ENCODE measurements at regions not wholly inside any gene's neighbourhood (a gene's known extent, or its start where the extent isn't known, plus 50 kb on each side); places are given as distances from the start of the nearest gene placed in this dataset.

DNA sequence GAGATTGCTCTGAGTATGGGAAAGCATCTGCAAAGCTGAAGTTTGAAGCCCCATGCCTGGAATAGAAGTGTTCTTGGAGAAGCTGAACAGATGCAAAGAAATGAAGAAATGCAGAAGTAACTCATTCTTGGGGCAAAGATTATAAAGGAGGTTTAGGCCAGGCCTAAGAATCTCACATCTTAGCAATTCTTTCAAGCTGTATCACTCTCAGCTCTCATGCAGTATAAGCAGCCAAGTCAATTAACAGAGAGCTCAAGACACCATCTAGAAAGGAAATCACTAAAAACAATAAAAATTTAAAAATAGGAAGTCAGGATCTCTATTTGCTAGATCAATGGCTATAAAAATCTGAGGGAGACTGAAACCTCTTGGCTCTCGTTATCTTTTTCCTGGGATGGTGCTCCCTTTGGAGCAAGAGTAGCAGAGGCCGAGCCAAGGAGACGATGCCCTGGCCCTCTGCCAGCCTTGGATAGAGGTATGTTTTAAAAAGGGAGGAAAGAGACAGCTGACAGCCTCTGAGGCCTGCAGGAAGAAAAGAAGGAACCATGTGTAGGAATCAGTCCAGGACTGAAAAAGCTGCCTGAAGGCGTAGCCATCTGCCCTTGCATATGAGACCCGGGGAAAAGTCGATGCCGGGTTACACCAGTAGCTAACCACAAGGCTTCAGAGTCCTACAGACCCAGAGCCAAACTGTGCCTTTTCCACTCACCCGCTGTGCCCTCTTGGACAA lies 229.8 kb downstream of the BLID start:
- Histone ChIP-seq H3K4me3 (ENCODE audit: low read depth, low read length) (no peak overlapping the region), H3K27ac (ENCODE audit: low read depth, low read length) (no peak overlapping the region), H3K27me3 (ENCODE audit: control insufficient read depth, insufficient read depth, low read length) (no peaks in the 10 kb centered on the region), H3K9me3 (ENCODE audit: control insufficient read depth, insufficient read depth, low read length) (no peaks in the 10 kb centered on the region)
- POLR2A ChIA-PET = no interaction called here
- TF ChIP-seq, protein P1, sequence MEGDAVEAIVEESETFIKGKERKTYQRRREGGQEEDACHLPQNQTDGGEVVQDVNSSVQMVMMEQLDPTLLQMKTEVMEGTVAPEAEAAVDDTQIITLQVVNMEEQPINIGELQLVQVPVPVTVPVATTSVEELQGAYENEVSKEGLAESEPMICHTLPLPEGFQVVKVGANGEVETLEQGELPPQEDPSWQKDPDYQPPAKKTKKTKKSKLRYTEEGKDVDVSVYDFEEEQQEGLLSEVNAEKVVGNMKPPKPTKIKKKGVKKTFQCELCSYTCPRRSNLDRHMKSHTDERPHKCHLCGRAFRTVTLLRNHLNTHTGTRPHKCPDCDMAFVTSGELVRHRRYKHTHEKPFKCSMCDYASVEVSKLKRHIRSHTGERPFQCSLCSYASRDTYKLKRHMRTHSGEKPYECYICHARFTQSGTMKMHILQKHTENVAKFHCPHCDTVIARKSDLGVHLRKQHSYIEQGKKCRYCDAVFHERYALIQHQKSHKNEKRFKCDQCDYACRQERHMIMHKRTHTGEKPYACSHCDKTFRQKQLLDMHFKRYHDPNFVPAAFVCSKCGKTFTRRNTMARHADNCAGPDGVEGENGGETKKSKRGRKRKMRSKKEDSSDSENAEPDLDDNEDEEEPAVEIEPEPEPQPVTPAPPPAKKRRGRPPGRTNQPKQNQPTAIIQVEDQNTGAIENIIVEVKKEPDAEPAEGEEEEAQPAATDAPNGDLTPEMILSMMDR (IDR thresholded peaks at IDR 0.05; ENCODE audit: low read depth, low read length) = no peak
- CTCF ChIA-PET = interaction anchor here (0.5 to 0.6 kb wide), 2 partner anchors 8 to 16 kb away, joined by 3 read pairs; no protein-coding TSS in a partner anchor
- DNase-seq (ENCODE audit: low read depth, low spot score) = no peak

DNA sequence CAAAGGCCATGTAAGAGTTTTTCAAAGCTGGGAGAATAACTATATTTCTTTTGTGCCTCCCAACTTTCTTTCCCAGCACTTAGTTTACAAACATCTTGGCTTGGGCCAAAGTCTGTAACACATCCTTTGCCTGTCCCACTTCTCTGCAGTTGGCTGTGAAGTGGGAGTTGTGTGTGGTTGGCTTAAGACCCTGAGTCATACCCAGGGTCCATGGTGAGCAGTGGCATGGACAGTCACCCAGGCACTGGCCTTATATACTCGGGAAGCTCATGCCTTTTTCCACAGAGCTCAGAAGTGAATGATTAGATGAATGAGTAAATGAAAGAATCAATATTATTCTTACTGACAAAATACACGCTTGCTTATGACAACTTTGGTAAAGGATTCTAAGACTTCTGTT lies 231.4 kb downstream of the BLID start:
- CTCF ChIA-PET = interaction anchor here (1.4 kb wide), 1 partner anchor 230 kb away, joined by 5 read pairs; no protein-coding TSS in a partner anchor
- TF ChIP-seq, protein P1 (IDR thresholded peaks at IDR 0.05; ENCODE audit: low read depth, low read length) = no peak
- Histone ChIP-seq H3K27ac (ENCODE audit: low read depth, low read length) (no peak overlapping the region), H3K4me3 (ENCODE audit: low read depth, low read length) (no peak overlapping the region), H3K27me3 (ENCODE audit: control insufficient read depth, insufficient read depth, low read length) (no peaks in the 10 kb centered on the region), H3K9me3 (ENCODE audit: control insufficient read depth, insufficient read depth, low read length) (no peaks in the 10 kb centered on the region)
- POLR2A ChIA-PET = no interaction called here
- DNase-seq (ENCODE audit: low read depth, low spot score) = no peak

DNA sequence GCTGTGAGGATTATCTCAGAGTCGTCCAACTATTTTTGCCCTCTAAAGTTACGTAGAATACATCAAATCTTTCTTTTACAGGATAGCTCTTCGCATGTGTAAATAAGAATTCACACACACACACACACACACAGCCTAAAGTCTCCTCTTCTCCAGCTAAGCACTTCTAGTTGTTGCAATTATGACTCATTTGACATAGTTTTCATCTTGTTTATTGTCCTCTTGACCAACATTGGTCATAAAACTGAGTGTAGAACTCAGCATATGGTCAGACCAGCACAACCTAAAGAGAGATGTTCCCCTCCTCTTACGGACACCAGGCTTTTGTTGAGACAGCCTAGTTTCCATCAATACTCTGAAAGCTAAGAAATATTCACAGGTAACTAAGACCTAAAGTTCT lies 234.2 kb downstream of the BLID start:
- TF ChIP-seq, protein P1 (IDR thresholded peaks at IDR 0.05; ENCODE audit: low read depth, low read length) = no peak
- POLR2A ChIA-PET = interaction anchor here (0.6 to 1.2 kb wide), 3 partner anchors 9 to 78 kb away, joined by 3 read pairs; no protein-coding TSS in a partner anchor
- H3K4me3 ChIP-seq (ENCODE audit: low read depth, low read length) = no peak overlapping the region
- DNase-seq (ENCODE audit: low read depth, low spot score) = peak; percentile 46
- H3K27ac ChIP-seq (ENCODE audit: low read depth, low read length) = no peak overlapping the region
- H3K9me3 ChIP-seq (ENCODE audit: control insufficient read depth, insufficient read depth, low read length) = no peaks in the 10 kb centered on the region
- H3K27me3 ChIP-seq (ENCODE audit: control insufficient read depth, insufficient read depth, low read length) = no peaks in the 10 kb centered on the region
- CTCF ChIA-PET = no interaction called here

DNA sequence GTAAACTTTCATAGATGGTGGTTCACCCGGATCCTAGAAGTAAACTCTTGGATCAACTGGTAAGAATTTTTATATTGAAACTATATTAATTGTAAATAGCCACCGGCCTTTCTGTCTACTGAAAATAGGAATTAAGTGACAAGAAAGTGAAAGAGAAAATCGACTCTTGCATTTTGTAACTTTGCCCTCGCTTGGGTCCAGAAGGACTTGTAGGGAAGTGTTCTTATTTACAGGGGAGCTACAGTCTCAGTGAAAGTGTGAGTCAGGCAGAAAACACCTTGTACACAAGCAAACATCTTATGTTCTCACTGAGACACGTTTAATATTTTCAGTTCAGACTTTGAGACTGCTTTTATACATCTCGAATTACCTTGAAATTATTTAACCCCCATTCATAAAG lies 238.9 kb downstream of the BLID start:
- ChIA-PET POLR2A (no interaction called here), CTCF (no interaction called here)
- Histone ChIP-seq H3K4me3 (ENCODE audit: low read depth, low read length) (no peak overlapping the region), H3K27ac (ENCODE audit: low read depth, low read length) (no peak overlapping the region), H3K27me3 (ENCODE audit: control insufficient read depth, insufficient read depth, low read length) (no peaks in the 10 kb centered on the region), H3K9me3 (ENCODE audit: control insufficient read depth, insufficient read depth, low read length) (no peaks in the 10 kb centered on the region)
- no peak for DNase-seq (ENCODE audit: low read depth, low spot score)
- TF ChIP-seq, protein P1 (IDR thresholded peaks at IDR 0.05; ENCODE audit: low read depth, low read length) = no peak

DNA sequence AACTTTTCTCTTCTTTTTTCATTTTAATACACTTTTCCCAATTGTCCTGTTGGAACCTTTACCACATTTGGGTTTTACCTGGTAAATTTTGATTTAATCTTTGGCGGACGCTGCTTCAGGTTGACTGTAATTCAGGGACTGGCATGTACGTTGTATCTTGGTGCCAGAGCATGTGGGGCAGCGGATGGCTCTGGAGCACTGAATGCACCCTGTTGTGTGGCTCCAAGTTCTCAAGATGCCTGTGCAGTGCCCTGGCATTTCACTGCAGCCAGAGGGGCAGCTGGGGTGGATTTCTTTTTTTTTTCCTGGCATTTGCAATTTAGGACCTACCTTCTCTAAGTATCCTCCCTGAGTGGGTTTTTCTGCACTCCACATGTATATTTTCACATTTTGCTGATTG lies 242.2 kb downstream of the BLID start:
- Histone ChIP-seq H3K27ac (ENCODE audit: low read depth, low read length) (no peak overlapping the region), H3K9me3 (ENCODE audit: control insufficient read depth, insufficient read depth, low read length) (no peaks in the 10 kb centered on the region), H3K27me3 (ENCODE audit: control insufficient read depth, insufficient read depth, low read length) (no peaks in the 10 kb centered on the region), H3K4me3 (ENCODE audit: low read depth, low read length) (no peak overlapping the region)
- TF ChIP-seq, protein P1 (IDR thresholded peaks at IDR 0.05; ENCODE audit: low read depth, low read length) = no peak
- ChIA-PET POLR2A (no interaction called here), CTCF (no interaction called here)
- DNase-seq (ENCODE audit: low read depth, low spot score) = no peak
